ENCODE measurements at regions not wholly inside any gene's neighbourhood (a gene's known extent, or its start where the extent isn't known, plus 50 kb on each side); places are given as distances from the start of the nearest gene placed in this dataset.

DNA sequence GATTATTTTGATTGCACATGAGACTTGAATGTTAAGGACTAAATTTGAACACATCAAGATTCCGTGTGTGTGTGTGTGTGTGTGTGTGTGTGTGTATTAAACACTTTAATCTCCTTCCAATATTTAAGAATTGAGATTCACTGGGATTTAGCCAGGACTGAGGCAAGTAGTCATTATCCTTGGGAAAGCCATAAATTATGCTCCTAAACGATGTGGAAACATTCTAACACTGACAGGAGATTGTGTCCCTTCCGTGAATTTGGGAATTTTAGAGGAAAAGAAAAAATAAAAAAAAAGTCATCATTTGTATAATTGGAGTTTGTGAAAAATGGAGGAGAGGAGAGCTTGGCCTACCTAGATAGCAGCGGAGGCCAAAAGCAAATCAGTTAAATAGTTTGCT is 212.9 kb downstream of the DUSP6 start:
- Histone ChIP-seq H3K36me3 (ENCODE audit: insufficient read depth) (no peaks in the 10 kb centered on the region), H3K4me3 (IDR thresholded peaks at IDR 0.05; ENCODE audit: insufficient read depth, low read depth, low read length) (no peak overlapping the region), H3K9ac (no peak overlapping the region), H3K4me2 (no peak overlapping the region), H4K20me1 (ENCODE audit: insufficient read depth) (no peaks in the 10 kb centered on the region), H3K27me3 (ENCODE audit: insufficient read depth, low read depth) (no peaks in the 10 kb centered on the region), H3K27ac (no peak overlapping the region), H2AFZ (ENCODE audit: low read depth) (no peak overlapping the region), H3K79me2 (ENCODE audit: insufficient read depth, low read depth) (no peaks in the 10 kb centered on the region), H3K4me1 (ENCODE audit: low read depth, poor library complexity, severe bottlenecking) (no peaks in the 10 kb centered on the region)
- TF ChIP-seq, protein P1, sequence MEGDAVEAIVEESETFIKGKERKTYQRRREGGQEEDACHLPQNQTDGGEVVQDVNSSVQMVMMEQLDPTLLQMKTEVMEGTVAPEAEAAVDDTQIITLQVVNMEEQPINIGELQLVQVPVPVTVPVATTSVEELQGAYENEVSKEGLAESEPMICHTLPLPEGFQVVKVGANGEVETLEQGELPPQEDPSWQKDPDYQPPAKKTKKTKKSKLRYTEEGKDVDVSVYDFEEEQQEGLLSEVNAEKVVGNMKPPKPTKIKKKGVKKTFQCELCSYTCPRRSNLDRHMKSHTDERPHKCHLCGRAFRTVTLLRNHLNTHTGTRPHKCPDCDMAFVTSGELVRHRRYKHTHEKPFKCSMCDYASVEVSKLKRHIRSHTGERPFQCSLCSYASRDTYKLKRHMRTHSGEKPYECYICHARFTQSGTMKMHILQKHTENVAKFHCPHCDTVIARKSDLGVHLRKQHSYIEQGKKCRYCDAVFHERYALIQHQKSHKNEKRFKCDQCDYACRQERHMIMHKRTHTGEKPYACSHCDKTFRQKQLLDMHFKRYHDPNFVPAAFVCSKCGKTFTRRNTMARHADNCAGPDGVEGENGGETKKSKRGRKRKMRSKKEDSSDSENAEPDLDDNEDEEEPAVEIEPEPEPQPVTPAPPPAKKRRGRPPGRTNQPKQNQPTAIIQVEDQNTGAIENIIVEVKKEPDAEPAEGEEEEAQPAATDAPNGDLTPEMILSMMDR (conservative IDR thresholded peaks at IDR 0.05; ENCODE audit: low read depth, low read length) = no peak

DNA sequence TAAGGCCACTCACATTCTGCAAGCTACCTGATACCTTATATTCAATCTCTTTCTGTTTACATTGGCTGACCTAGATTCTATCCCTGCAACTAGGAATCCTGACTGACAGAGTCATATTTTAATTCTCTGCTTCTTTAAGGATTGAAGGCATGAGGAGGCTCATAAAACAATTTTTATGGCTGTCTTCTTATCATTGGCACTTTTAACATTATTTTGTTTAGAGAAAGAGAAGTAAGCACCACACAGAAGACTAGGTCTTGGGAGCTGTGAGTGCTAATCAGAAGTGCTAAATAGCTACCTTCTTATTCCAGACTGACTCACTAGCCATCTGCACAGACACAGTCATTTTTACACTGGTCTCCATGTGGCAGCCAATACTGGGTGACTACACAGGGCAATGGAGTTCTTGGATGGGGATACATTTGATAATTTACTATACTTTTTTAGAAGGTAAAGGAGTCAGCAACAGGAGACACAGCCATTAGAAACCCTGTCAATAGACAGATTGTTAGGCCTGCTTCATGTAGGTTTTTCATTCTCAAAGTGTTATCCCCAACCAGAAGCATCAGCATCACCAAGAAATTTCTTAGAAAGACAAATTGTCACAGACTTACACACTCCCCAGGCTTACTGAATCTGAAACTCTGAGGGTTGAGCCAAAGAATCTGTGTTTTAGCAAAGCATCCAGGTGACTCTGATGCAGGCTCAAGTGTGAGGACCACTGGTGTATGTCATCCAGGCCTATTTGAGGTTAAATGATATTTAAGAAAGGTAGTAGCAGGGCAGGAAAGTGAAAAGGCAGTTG is 214.1 kb downstream of the DUSP6 start:
- Histone ChIP-seq H2AFZ (ENCODE audit: low read depth) (no peak overlapping the region), H3K27ac (no peak overlapping the region), H3K4me3 (IDR thresholded peaks at IDR 0.05; ENCODE audit: insufficient read depth, low read depth, low read length) (no peak overlapping the region), H3K4me1 (ENCODE audit: low read depth, poor library complexity, severe bottlenecking) (no peaks in the 10 kb centered on the region), H3K36me3 (ENCODE audit: insufficient read depth) (no peaks in the 10 kb centered on the region), H3K9ac (no peak overlapping the region), H3K79me2 (ENCODE audit: insufficient read depth, low read depth) (no peaks in the 10 kb centered on the region), H3K27me3 (ENCODE audit: insufficient read depth, low read depth) (no peaks in the 10 kb centered on the region), H3K4me2 (no peak overlapping the region), H4K20me1 (ENCODE audit: insufficient read depth) (no peaks in the 10 kb centered on the region)
- TF ChIP-seq, protein P1 (conservative IDR thresholded peaks at IDR 0.05; ENCODE audit: low read depth, low read length) = no peak

DNA sequence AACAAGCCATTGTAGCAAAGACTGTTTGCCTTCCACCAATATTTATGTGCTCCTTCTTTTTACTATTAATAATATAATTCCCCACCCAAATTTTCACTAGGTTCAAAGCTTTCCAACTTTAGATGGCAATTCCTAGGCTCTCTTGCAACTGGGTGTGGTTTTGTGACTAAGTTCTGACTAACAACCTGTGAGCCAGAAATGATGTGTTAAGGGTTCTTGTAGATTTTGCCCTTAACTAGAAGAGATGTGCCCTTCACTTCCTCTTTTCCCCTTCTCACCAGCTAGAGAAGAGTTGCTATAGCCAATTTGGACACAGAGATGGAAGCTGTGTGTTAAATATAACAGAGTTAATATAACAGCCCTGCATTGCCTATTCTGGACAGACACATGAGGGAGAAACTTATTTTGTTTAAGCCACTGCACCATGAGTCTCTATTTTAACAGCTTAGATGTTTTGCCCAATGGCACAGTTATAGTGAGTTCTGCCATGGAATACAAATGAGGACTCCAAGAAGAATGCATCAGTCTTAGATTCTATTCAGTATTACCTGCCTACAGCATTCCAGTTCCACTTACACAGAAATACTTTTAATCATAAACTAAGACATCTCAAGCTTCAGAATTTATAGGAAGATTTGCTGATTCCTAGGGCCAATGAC is 216.2 kb downstream of the DUSP6 start:
- Histone ChIP-seq H3K27ac (no peak overlapping the region), H3K4me1 (ENCODE audit: low read depth, poor library complexity, severe bottlenecking) (no peaks in the 10 kb centered on the region), H3K36me3 (ENCODE audit: insufficient read depth) (no peaks in the 10 kb centered on the region), H3K79me2 (ENCODE audit: insufficient read depth, low read depth) (no peaks in the 10 kb centered on the region), H3K27me3 (ENCODE audit: insufficient read depth, low read depth) (no peaks in the 10 kb centered on the region), H3K4me2 (no peak overlapping the region), H3K4me3 (IDR thresholded peaks at IDR 0.05; ENCODE audit: insufficient read depth, low read depth, low read length) (no peak overlapping the region), H4K20me1 (ENCODE audit: insufficient read depth) (no peaks in the 10 kb centered on the region), H2AFZ (ENCODE audit: low read depth) (no peak overlapping the region), H3K9ac (no peak overlapping the region)
- TF ChIP-seq, protein P1 (conservative IDR thresholded peaks at IDR 0.05; ENCODE audit: low read depth, low read length) = no peak

DNA sequence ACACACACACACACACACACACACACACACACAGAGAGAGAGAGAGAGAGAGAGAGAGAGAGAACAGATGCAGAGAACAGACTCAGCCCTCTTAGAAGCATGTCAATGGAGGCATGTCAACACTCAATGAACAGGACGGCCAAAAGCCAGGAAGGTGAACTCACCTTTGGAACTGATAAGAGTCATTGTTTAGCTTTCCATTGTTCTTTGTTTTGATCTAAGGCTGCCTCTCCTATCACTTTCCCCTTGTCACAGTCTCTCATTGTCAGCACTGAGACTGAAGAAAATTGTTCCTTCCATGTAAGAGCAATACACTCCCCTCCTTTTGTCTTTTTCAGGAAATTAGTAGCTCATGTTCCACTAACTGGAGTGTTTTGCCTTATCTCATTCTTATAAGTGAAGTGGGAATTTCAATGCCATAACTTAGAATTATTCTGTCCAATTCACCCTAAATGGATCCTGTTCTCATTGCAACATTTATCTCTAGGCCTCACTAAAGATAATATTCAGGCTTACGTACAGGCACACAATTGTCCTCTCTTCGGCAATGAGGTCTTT is 218.0 kb downstream of the DUSP6 start:
- no peak overlapping the region for H3K4me3 ChIP-seq (IDR thresholded peaks at IDR 0.05; ENCODE audit: insufficient read depth, low read depth, low read length)
- H2AFZ ChIP-seq (ENCODE audit: low read depth) = no peak overlapping the region
- H3K27me3 ChIP-seq (ENCODE audit: insufficient read depth, low read depth) = no peaks in the 10 kb centered on the region
- H3K9ac ChIP-seq = no peak overlapping the region
- no peak overlapping the region for H3K27ac ChIP-seq
- H4K20me1 ChIP-seq (ENCODE audit: insufficient read depth) = no peaks in the 10 kb centered on the region
- H3K4me1 ChIP-seq (ENCODE audit: low read depth, poor library complexity, severe bottlenecking) = peaks cover 5% of the 10 kb centered on the region
- no peaks in the 10 kb centered on the region for H3K36me3 ChIP-seq (ENCODE audit: insufficient read depth)
- H3K79me2 ChIP-seq (ENCODE audit: insufficient read depth, low read depth) = no peaks in the 10 kb centered on the region
- TF ChIP-seq, protein P1 (conservative IDR thresholded peaks at IDR 0.05; ENCODE audit: low read depth, low read length) = no peak
- no peak overlapping the region for H3K4me2 ChIP-seq
